Skeletal muscle tissue (tissue), 3 donors: ENCODE measurements at regions not wholly inside any gene's neighbourhood (a gene's known extent, or its start where the extent isn't known, plus 50 kb on each side); places are given as distances from the start of the nearest gene placed in this dataset.

ENCODE experiments used
- H3K27ac ChIP-seq: one replicate; pipeline ENCODE4 v1.7.0; 2013; ENCODE audit warnings: mild to moderate bottlenecking, low read depth, low read length, inconsistent platforms
- H3K27me3 ChIP-seq, 3 donors: one replicate each; pipeline ENCODE4 v1.7.0; 2013; ENCODE audit warnings: low read length in 3 of 3; ENCODE audit not compliant: control insufficient read depth in 3 of 3, insufficient read depth in 3 of 3
- H3K36me3 ChIP-seq, 3 donors: one replicate each; pipeline ENCODE4 v1.7.0; 2013; ENCODE audit warnings: low read length in 3 of 3; ENCODE audit not compliant: control insufficient read depth in 3 of 3, insufficient read depth in 3 of 3
- H3K4me1 ChIP-seq, 3 donors: one replicate each; pipeline ENCODE4 v1.7.0; 2013; ENCODE audit warnings: low read length in 3 of 3, mild to moderate bottlenecking in 3 of 3; ENCODE audit not compliant: control insufficient read depth in 3 of 3, insufficient read depth in 3 of 3
- H3K4me3 ChIP-seq, 3 donors: one replicate each; pipeline ENCODE4 v1.7.0; 2013; ENCODE audit warnings: low read length in 3 of 3
- H3K9ac ChIP-seq, 3 donors: one replicate each; pipeline ENCODE4 v1.7.0; 2013; ENCODE audit warnings: low read length in 3 of 3, mild to moderate bottlenecking in 3 of 3, moderate library complexity in 2 of 3, low read depth in 1 of 3
- H3K9me3 ChIP-seq, 3 donors: one replicate each; pipeline ENCODE4 v1.7.0; 2013; ENCODE audit warnings: low read length in 3 of 3; ENCODE audit not compliant: control insufficient read depth in 3 of 3
- donor health status: Osteomylitis.

DNA sequence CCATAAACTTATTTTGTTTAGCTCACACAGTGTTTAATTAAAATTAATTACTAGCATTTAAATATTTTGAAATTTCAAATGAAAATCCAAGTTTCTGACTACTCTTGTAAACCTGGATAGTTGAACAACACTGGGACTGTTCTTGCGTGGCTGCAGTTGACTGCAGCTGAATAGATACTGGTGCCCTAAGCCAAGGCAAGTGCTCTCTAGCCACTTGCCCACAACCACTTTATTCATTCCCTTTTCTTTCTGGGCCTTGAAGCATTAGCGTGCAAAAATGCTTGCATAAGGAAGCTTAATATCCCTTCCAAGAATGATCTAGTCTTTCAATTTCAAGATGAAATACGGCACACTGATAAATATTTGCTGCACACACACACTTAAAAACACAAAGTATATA is 676.0 kb upstream of the MARCKS start:
- no peaks in the 10 kb centered on the region for H3K36me3 ChIP-seq

DNA sequence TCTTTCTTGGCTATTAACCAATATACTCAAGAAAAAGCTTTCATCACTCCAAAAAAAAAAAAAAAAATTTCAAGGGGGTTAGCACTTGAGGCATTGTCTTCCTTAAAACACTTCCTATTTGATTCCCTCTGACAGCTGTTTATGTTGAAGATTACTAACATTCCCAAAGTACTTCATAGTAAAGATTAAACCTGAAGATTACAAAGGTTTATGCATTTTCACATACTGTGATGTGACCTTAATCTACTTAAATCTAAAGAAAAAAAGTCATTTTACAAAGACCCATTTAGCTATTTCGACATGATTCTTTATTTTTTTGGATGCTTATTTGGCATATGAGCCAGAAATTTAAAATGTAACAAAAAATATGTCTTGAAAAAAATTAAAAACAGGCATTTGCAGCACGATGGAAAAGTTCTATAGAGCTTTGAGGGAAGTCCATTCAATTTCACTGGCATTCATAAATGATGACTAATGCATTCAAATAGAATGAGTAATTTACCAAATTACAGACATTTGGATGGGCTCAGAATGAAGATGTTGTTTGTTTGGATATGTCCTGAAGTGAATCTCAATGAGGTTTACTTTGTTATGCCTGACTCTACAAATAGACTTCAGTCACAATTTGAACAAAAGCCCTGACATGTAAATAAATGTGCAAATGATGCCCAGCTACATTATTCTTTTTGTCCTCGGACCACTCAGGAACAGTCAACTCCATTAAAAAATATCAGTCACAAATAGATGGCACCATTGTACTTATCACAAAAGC is 674.6 kb upstream of the MARCKS start:
- no peaks in the 10 kb centered on the region for H3K9me3 ChIP-seq
- H3K27ac ChIP-seq, result no peak overlapping the region
- no peak overlapping the region for H3K4me3 ChIP-seq
- no peaks in the 10 kb centered on the region for H3K4me1 ChIP-seq
- no peak overlapping the region for H3K9ac ChIP-seq
- H3K27me3 ChIP-seq, result no peaks in the 10 kb centered on the region
- H3K36me3 ChIP-seq, result no peaks in the 10 kb centered on the region

More for the DNA sequence above, 676.0 kb upstream of the MARCKS start:
- Histone ChIP-seq H3K27ac (no peak overlapping the region), H3K9me3 (no peaks in the 10 kb centered on the region), H3K4me3 (no peak overlapping the region), H3K4me1 (no peaks in the 10 kb centered on the region), H3K27me3 (no peaks in the 10 kb centered on the region), H3K9ac (no peak overlapping the region)

DNA sequence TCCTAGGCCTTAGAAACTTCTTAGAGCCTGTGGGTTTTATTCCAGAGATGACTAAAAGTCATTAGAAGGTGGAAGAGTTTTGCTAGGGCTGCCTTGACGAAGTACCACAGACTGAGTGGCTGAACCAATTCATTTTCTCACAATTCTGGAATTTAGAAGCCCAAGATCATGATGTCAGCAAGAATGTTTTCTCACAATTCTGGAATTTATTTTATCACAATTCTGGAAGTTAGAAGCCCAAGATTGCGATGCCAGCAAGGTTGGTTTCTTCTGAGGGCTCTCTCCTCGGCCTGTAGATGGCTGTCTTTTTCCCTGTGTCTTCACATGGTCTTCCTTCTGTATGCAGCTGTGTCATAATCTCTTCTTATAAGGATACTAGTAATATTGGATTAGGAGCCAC is 672.9 kb upstream of the MARCKS start:
- H3K9ac ChIP-seq, result no peak overlapping the region
- H3K4me1 ChIP-seq, result no peaks in the 10 kb centered on the region
- H3K27me3 ChIP-seq, result no peaks in the 10 kb centered on the region
- H3K9me3 ChIP-seq, result no peaks in the 10 kb centered on the region
- no peaks in the 10 kb centered on the region for H3K36me3 ChIP-seq
- H3K4me3 ChIP-seq, result no peak overlapping the region
- H3K27ac ChIP-seq, result no peak overlapping the region

DNA sequence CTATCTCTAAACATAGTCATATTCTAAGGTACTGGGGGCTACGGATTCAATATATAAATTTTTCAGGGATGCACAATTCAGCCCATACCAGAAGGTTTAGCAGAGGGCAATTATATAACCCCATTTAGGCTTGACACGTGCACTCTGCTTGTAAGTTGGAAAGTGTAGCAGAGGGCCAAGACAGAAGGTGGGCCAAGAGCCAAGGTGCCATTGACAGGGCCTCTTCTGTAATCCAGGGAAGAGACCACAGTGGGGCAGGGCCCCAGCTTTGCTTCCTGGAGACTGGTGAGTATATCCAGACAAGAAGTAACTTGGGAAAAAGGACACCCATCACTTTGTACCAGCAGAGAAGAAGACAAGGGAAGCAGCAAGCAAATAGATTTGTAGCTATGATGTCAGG is 672.4 kb upstream of the MARCKS start:
- Histone ChIP-seq H3K9ac (no peak overlapping the region), H3K27ac (no peak overlapping the region)

DNA sequence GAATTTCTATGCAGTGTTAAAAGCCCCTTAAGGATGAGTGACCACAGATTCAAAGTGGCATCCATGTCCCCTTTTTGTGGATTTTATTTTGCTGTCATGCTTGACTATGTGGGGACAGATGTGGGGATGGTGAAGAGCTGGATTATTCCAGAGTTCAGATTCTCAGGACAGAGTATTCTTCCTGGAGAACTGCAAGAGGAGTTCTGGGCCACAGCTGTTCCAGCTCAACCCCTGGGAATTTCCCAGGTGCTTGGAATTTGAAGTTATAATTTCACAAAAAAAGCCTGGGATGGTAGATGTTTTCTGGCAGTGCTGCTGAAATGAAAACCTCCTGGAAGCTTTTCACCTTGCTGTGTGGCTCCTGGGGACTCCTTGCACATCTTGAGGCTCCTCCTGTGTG is 671.8 kb upstream of the MARCKS start:
- no peak overlapping the region for H3K4me3 ChIP-seq
- no peaks in the 10 kb centered on the region for H3K9me3 ChIP-seq
- H3K4me1 ChIP-seq, result no peaks in the 10 kb centered on the region
- H3K27me3 ChIP-seq, result no peaks in the 10 kb centered on the region
- no peak overlapping the region for H3K27ac ChIP-seq
- H3K9ac ChIP-seq, result no peak overlapping the region
- H3K36me3 ChIP-seq, result no peaks in the 10 kb centered on the region

More for the DNA sequence above, 672.4 kb upstream of the MARCKS start:
- H3K4me1 ChIP-seq, result no peaks in the 10 kb centered on the region
- H3K36me3 ChIP-seq, result no peaks in the 10 kb centered on the region
- H3K9me3 ChIP-seq, result no peaks in the 10 kb centered on the region
- H3K27me3 ChIP-seq, result no peaks in the 10 kb centered on the region
- H3K4me3 ChIP-seq, result no peak overlapping the region

DNA sequence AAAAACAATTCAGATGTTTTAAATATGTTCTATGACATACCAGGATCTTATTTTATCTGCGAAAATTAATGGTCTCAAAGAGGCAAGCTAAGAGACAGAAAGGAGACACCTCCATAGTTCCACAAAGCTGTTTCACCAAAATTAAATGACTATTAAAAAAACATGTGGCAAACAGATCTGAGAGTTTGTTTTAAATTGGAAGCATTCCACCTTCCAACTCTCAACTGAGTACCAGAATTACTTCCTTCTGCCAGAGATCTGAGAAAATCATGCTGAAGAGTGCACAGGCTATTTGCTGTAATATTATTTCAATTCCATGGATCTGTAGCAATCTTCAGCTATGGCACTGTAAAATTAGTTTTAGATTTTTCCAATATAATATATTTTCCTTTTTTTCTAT is 669.5 kb upstream of the MARCKS start:
- H3K4me1 ChIP-seq, result no peaks in the 10 kb centered on the region
- no peaks in the 10 kb centered on the region for H3K36me3 ChIP-seq
- H3K4me3 ChIP-seq, result no peak overlapping the region
- no peak overlapping the region for H3K27ac ChIP-seq
- no peaks in the 10 kb centered on the region for H3K9me3 ChIP-seq
- no peaks in the 10 kb centered on the region for H3K27me3 ChIP-seq
- no peak overlapping the region for H3K9ac ChIP-seq

DNA sequence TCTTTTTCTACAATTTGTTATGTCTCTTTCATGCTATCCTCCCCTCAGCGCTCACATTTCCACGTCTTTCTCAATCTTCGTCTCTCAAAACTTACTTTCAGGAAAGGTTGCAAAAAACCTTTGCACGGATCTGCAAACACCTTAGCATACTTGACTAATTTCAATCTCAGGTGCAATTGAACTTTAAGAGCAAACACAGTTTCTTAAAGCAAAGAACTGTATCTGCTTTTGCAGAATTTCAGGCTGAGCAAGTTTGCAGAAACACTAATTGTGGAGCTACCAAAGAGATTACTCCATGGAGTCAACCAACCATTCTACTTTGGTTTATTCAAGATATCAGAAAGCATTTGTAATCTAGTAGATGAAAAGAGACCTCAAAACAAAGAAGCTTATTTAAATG is 668.2 kb upstream of the MARCKS start:
- Histone ChIP-seq H3K9ac (no peak overlapping the region), H3K9me3 (no peaks in the 10 kb centered on the region), H3K27ac (no peak overlapping the region), H3K27me3 (no peaks in the 10 kb centered on the region), H3K4me1 (no peaks in the 10 kb centered on the region), H3K36me3 (no peaks in the 10 kb centered on the region), H3K4me3 (no peak overlapping the region)

DNA sequence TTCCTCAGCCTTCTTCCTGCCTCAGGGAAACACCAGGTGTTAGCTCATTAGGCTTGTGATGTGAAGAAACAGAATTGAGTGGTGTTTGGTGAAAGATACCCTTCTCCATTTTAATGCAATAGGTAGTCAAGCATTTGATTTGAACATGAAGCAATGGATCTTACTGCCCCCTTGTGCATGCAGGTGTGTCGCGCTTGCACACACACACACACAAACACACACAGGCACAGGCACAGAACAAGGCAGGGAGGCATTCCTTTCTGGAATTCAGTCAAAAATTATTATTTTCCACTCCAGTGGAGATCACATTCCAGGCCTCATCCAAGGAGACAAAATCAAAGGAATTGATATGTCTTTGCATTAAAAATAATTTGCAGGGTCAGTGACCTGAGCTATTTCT is 667.0 kb upstream of the MARCKS start:
- H3K9me3 ChIP-seq, result no peaks in the 10 kb centered on the region
- no peak overlapping the region for H3K4me3 ChIP-seq
- H3K27me3 ChIP-seq, result no peaks in the 10 kb centered on the region
- H3K4me1 ChIP-seq, result no peaks in the 10 kb centered on the region
- H3K36me3 ChIP-seq, result no peaks in the 10 kb centered on the region
- no peak overlapping the region for H3K9ac ChIP-seq
- H3K27ac ChIP-seq, result no peak overlapping the region

DNA sequence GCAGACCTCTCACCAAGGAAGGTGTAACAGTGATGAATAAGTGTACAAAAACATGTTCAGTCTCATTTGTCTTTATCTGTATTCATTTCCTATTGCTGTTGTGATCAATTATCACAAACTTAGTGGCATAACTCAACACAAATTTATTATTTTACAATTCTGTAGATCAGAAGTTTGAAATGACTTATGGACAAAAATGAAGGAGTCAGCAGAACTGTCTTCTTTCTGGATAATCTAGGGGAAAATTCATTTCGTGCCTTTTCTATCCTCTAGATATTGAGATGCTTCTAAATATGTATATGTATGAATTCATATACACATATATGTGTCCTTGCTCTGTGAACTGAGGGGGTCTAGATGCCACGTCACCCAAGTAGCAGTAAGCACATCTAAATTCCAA is 663.1 kb upstream of the MARCKS start:
- H3K36me3 ChIP-seq, result no peaks in the 10 kb centered on the region
- H3K27ac ChIP-seq, result no peak overlapping the region
- no peaks in the 10 kb centered on the region for H3K4me1 ChIP-seq
- no peaks in the 10 kb centered on the region for H3K27me3 ChIP-seq
- no peak overlapping the region for H3K4me3 ChIP-seq
- no peak overlapping the region for H3K9ac ChIP-seq
- no peaks in the 10 kb centered on the region for H3K9me3 ChIP-seq

DNA sequence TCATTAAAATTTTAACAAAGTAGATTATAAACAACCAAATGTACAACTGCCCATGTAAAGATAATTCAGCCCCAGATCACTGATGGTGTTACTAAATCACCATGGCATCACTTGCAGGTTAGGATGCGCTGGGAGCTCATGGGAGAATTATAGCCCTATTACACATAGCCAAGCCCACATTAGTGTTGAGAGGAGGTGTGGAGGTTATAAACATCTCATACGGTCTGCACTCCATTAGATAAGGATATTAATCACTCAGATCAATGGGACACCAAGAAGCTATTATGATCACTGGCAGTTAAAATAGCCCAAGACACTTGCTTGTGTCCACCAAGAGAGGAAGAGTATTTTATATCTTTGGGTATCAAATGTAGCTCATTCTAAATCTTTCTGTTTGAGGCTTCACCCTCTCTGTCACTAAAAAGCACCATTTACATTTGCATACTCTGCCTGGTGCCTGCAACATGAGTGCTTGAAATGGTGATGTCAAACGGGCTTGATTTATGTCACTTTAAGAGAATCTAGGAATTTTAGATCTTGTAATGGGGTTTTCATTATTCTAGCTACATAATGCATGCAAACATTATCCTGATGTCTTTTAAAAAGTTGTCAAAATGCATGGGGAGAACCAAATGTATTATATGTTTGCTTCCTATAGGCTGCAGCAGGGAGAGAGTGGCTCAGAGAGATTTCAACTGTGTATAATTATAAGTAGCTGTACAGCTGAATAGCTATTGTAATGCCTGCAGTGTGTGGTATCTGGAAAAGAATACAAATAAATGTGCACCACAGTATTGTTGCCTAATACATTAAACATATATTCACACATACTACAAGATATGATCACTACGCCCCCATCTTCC is 654.1 kb upstream of the MARCKS start:
- no peak overlapping the region for H3K9ac ChIP-seq
- H3K27me3 ChIP-seq, result no peaks in the 10 kb centered on the region
- no peaks in the 10 kb centered on the region for H3K36me3 ChIP-seq
- H3K9me3 ChIP-seq, result no peaks in the 10 kb centered on the region
- H3K27ac ChIP-seq, result no peak overlapping the region
- no peak overlapping the region for H3K4me3 ChIP-seq
- H3K4me1 ChIP-seq, result no peaks in the 10 kb centered on the region
